ENCODE measurements at regions not wholly inside any gene's neighbourhood (a gene's known extent, or its start where the extent isn't known, plus 50 kb on each side); places are given as distances from the start of the nearest gene placed in this dataset.
A peak's percentile ranks its signal among the peaks of the same experiment; 100 is the strongest.

DNA sequence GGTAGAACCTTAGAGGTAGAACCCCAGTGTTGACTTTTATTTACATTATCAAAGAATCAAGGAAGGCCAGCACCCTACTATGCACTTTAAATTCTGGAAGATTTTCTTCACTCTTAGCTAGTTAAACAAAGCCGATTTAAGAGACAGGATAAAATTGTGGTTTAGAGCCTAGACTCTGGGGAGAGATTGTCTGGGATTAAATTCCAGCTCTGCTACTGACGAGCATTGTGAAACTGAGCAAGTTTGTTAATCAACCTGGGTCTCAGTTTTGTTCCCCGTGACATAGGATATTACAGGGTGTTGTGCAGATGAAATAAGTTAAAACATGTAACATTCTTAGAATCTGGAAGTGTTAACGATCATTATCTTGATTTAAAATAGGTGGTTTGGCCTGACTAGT is 83.5 kb downstream of the FEM1C start:
- TF ChIP-seq ZNF70 (CRISPR knock-in tag; IDR thresholded peaks at IDR 0.05), result no peak
- TF ChIP-seq, protein P1, sequence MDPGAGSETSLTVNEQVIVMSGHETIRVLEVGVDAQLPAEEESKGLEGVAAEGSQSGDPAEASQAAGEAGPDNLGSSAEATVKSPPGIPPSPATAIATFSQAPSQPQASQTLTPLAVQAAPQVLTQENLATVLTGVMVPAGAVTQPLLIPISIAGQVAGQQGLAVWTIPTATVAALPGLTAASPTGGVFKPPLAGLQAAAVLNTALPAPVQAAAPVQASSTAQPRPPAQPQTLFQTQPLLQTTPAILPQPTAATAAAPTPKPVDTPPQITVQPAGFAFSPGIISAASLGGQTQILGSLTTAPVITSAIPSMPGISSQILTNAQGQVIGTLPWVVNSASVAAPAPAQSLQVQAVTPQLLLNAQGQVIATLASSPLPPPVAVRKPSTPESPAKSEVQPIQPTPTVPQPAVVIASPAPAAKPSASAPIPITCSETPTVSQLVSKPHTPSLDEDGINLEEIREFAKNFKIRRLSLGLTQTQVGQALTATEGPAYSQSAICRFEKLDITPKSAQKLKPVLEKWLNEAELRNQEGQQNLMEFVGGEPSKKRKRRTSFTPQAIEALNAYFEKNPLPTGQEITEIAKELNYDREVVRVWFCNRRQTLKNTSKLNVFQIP (CRISPR knock-in tag; IDR thresholded peaks at IDR 0.05; ENCODE audit: borderline replicate concordance, low read depth), result no peak
- TF ChIP-seq ISL1 (CRISPR knock-in tag; IDR thresholded peaks at IDR 0.05), result no peak
- no peak for TF ChIP-seq ZNF8 (CRISPR knock-in tag; IDR thresholded peaks at IDR 0.05)
- TF ChIP-seq, protein P2, sequence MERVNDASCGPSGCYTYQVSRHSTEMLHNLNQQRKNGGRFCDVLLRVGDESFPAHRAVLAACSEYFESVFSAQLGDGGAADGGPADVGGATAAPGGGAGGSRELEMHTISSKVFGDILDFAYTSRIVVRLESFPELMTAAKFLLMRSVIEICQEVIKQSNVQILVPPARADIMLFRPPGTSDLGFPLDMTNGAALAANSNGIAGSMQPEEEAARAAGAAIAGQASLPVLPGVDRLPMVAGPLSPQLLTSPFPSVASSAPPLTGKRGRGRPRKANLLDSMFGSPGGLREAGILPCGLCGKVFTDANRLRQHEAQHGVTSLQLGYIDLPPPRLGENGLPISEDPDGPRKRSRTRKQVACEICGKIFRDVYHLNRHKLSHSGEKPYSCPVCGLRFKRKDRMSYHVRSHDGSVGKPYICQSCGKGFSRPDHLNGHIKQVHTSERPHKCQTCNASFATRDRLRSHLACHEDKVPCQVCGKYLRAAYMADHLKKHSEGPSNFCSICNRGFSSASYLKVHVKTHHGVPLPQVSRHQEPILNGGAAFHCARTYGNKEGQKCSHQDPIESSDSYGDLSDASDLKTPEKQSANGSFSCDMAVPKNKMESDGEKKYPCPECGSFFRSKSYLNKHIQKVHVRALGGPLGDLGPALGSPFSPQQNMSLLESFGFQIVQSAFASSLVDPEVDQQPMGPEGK (CRISPR knock-in tag; IDR thresholded peaks at IDR 0.05; ENCODE audit: borderline replicate concordance), result no peak
- TF ChIP-seq ARNTL (CRISPR knock-in tag; IDR thresholded peaks at IDR 0.05; ENCODE audit: borderline replicate concordance, low read depth), result no peak
- TF ChIP-seq, protein P3, sequence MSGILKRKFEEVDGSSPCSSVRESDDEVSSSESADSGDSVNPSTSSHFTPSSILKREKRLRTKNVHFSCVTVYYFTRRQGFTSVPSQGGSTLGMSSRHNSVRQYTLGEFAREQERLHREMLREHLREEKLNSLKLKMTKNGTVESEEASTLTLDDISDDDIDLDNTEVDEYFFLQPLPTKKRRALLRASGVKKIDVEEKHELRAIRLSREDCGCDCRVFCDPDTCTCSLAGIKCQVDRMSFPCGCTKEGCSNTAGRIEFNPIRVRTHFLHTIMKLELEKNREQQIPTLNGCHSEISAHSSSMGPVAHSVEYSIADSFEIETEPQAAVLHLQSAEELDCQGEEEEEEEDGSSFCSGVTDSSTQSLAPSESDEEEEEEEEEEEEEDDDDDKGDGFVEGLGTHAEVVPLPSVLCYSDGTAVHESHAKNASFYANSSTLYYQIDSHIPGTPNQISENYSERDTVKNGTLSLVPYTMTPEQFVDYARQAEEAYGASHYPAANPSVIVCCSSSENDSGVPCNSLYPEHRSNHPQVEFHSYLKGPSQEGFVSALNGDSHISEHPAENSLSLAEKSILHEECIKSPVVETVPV (CRISPR knock-in tag; IDR thresholded peaks at IDR 0.05), result no peak
- no peak for TF ChIP-seq GLIS3 (CRISPR knock-in tag; IDR thresholded peaks at IDR 0.05)
- TF ChIP-seq BACH2 (CRISPR knock-in tag; IDR thresholded peaks at IDR 0.05; ENCODE audit: borderline replicate concordance), result no peak
- no peak for TF ChIP-seq SNAI2 (CRISPR knock-in tag; IDR thresholded peaks at IDR 0.05)
- ATAC-seq, result no peak

DNA sequence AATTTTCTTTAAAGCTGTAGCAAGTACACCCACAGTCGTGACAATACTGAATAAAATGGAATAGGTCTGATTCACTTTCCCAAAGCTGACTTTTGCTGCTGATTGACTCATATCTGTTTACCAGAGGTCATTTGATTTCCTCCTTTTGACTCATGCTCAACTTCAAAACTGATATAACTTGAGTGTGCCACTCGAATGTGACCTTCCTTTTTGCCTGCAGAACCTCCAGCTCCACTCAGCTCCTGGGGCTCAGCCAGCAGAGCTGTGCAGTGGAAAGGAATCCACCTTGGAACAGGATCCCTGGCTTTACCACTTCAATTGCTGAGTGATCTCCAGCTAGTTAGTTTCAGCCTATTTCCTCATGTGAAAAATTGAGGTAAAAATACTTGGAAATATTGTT is 84.1 kb downstream of the FEM1C start:
- TF ChIP-seq, protein P2 (CRISPR knock-in tag; IDR thresholded peaks at IDR 0.05; ENCODE audit: borderline replicate concordance), result no peak
- TF ChIP-seq ARNTL (CRISPR knock-in tag; IDR thresholded peaks at IDR 0.05; ENCODE audit: borderline replicate concordance, low read depth), result no peak
- no peak for TF ChIP-seq ZFP30 (CRISPR knock-in tag; IDR thresholded peaks at IDR 0.05)
- no peak for TF ChIP-seq RARB (CRISPR knock-in tag; IDR thresholded peaks at IDR 0.05)
- TF ChIP-seq ISL1 (CRISPR knock-in tag; IDR thresholded peaks at IDR 0.05), result no peak
- TF ChIP-seq ZC3H10 (CRISPR knock-in tag; IDR thresholded peaks at IDR 0.05), result no peak
- no peak for TF ChIP-seq OSR1 (CRISPR knock-in tag; IDR thresholded peaks at IDR 0.05)
- TF ChIP-seq, protein P3 (CRISPR knock-in tag; IDR thresholded peaks at IDR 0.05), result no peak
- TF ChIP-seq PPARA (CRISPR knock-in tag; IDR thresholded peaks at IDR 0.05; ENCODE audit: borderline replicate concordance), result no peak
- no peak for TF ChIP-seq ZFP3 (CRISPR knock-in tag; IDR thresholded peaks at IDR 0.05)
- no peak for TF ChIP-seq TCF4 (CRISPR knock-in tag; IDR thresholded peaks at IDR 0.05; ENCODE audit: borderline replicate concordance)
- no peak for TF ChIP-seq SNAI2 (CRISPR knock-in tag; IDR thresholded peaks at IDR 0.05)
- TF ChIP-seq, protein P4, sequence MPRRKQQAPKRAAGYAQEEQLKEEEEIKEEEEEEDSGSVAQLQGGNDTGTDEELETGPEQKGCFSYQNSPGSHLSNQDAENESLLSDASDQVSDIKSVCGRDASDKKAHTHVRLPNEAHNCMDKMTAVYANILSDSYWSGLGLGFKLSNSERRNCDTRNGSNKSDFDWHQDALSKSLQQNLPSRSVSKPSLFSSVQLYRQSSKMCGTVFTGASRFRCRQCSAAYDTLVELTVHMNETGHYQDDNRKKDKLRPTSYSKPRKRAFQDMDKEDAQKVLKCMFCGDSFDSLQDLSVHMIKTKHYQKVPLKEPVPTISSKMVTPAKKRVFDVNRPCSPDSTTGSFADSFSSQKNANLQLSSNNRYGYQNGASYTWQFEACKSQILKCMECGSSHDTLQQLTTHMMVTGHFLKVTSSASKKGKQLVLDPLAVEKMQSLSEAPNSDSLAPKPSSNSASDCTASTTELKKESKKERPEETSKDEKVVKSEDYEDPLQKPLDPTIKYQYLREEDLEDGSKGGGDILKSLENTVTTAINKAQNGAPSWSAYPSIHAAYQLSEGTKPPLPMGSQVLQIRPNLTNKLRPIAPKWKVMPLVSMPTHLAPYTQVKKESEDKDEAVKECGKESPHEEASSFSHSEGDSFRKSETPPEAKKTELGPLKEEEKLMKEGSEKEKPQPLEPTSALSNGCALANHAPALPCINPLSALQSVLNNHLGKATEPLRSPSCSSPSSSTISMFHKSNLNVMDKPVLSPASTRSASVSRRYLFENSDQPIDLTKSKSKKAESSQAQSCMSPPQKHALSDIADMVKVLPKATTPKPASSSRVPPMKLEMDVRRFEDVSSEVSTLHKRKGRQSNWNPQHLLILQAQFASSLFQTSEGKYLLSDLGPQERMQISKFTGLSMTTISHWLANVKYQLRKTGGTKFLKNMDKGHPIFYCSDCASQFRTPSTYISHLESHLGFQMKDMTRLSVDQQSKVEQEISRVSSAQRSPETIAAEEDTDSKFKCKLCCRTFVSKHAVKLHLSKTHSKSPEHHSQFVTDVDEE (CRISPR knock-in tag; IDR thresholded peaks at IDR 0.05), result no peak
- TF ChIP-seq, protein P1 (CRISPR knock-in tag; IDR thresholded peaks at IDR 0.05; ENCODE audit: borderline replicate concordance, low read depth), result no peak
- TF ChIP-seq GLIS3 (CRISPR knock-in tag; IDR thresholded peaks at IDR 0.05), result no peak
- peak; percentile 85 for ATAC-seq
